CD4-positive, alpha-beta T cell (primary cell): ENCODE measurements at regions not wholly inside any gene's neighbourhood (a gene's known extent, or its start where the extent isn't known, plus 50 kb on each side); places are given as distances from the start of the nearest gene placed in this dataset.

Experiments
- ATAC-seq: fragments of 200-7000 bp; cut with Tn5 transposase; one replicate; pipeline ENCODE4 v1.10.0; 2022; ENCODE audit warnings: mild to moderate bottlenecking; ENCODE audit not compliant: poor library complexity
- CTCF ChIA-PET: fragments of 350-600 bp; sonication (Branson Sonifier 250); formaldehyde crosslinking; loops from one replicate; lab custom pipeline; 2021; ENCODE audit warnings: antibody characterized with exemption, inconsistent platforms; lab: Charles Lee
- POLR2A ChIA-PET: fragments of 350-600 bp; sonication (Branson Sonifier 250); formaldehyde crosslinking; loops from one replicate; lab custom pipeline; 2021; ENCODE audit warnings: antibody characterized with exemption, inconsistent platforms; lab: Charles Lee
- DNase-seq, 14 experiments: peaks; one replicate each; pipeline ENCODE4 v3.0.0-alpha.2; 2013 to 2020; ENCODE audit warnings: mixed read lengths in 2 of 14
- H3K27ac ChIP-seq, 2 donors: one replicate each; pipeline versions ENCODE4 v1.5.1 to v1.7.0; 2013; ENCODE audit warnings: low read length in 2 of 2, low read depth in 1 of 2, mild to moderate bottlenecking in 1 of 2
- H3K27me3 ChIP-seq, 2 experiments: 1 replicate in 1 of 2; 2 replicates in 1 of 2; pipeline versions ENCODE4 v1.6.1 to v1.7.0; 2013; ENCODE audit warnings: low read length in 2 of 2, control low read depth in 1 of 2, mild to moderate bottlenecking in 1 of 2, moderate library complexity in 1 of 2; ENCODE audit not compliant: insufficient read depth in 2 of 2, control insufficient read depth in 1 of 2
- H3K36me3 ChIP-seq: one replicate; pipeline ENCODE4 v1.6.1; 2013; ENCODE audit warnings: low read length, control low read depth; ENCODE audit not compliant: insufficient read depth
- H3K4me1 ChIP-seq: one replicate; pipeline ENCODE4 v1.6.1; 2013; ENCODE audit warnings: low read length, control low read depth; ENCODE audit not compliant: insufficient read depth
- H3K4me3 ChIP-seq: one replicate; pipeline ENCODE4 v1.5.1; 2013; ENCODE audit warnings: mild to moderate bottlenecking, low read length, moderate library complexity
- H3K9me3 ChIP-seq, 2 experiments: 1 replicate in 1 of 2; 2 replicates in 1 of 2; pipeline versions ENCODE4 v1.6.1 to v1.7.0; 2013; ENCODE audit warnings: low read length in 2 of 2, mild to moderate bottlenecking in 2 of 2, control low read depth in 1 of 2, moderate library complexity in 1 of 2; ENCODE audit not compliant: control insufficient read depth in 1 of 2, insufficient read depth in 1 of 2
- H3K27ac Mint-ChIP-seq: one replicate; pipeline ENCODE4 v1.8.0; 2020; ENCODE audit warnings: mixed read lengths
- H3K27me3 Mint-ChIP-seq: one replicate; pipeline ENCODE4 v1.8.0; 2021; ENCODE audit warnings: mixed read lengths
- H3K36me3 Mint-ChIP-seq: one replicate; pipeline ENCODE4 v1.8.0; 2021; ENCODE audit warnings: low read depth, mixed read lengths
- H3K4me1 Mint-ChIP-seq: one replicate; pipeline ENCODE4 v1.8.0; 2021; ENCODE audit warnings: low read depth, mixed read lengths
- H3K4me3 Mint-ChIP-seq: one replicate; pipeline ENCODE4 v1.8.0; 2020; ENCODE audit warnings: mild to moderate bottlenecking, mixed read lengths
- H3K9me3 Mint-ChIP-seq: one replicate; pipeline ENCODE4 v1.8.0; 2020; ENCODE audit warnings: mixed read lengths
- intact Hi-C, 2 experiments: fragments of 100-400 bp; cut with DNase I in 1 of 2; cut with micrococcal nuclease in 1 of 2; formaldehyde crosslinking; loops; one replicate each; pipeline versions ENCODE4 v1.15.1 to v1.9.0; 2023 to 2025; cut with DNase I, micrococcal nuclease
- TF ChIP-seq, protein P1 (sequence below): fragments of 200-600 bp; IDR thresholded peaks from one replicate; pipeline ENCODE4 v1.8.0; 2022; ENCODE audit warnings: antibody characterized with exemption, mild to moderate bottlenecking

DNA sequence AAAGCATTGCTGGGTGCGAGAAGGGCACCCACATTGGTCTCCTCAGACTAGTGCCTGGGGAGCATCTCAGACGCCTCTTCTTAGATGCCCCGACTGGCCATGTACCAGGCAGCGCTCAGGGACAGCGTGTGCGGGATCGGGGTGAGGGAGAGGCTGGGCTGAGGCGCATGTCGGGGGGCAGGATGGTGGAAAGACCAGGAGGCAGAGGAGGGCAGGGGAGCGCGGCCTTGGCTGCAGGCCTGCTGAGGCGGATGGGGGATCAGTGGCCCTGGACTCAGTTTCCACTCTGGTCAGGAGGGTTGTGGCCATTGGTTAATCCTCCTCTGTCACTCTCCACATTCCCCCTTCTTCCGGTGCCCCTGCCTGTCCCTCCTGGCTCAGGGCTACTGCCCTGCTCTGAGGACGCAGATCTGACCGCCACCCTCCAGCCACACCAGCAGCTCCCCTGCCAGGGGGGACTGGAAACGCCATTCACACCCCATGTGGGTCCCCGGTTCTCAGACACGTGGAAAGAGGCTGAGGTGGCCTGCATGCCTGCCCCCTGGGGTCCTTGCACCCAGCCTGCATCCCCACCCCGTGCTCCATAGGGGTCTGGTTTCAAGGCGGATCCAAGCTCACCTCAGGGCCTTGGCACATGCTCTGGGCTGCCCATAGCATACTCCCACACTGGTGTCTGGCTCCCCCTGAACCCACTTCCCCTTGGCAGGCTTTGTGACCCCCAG is 105.9 kb downstream of the CPZ start:
- no peak for DNase-seq
- H3K27ac Mint-ChIP-seq: no peak overlapping the region
- Histone ChIP-seq H3K36me3 (no peaks in the 10 kb centered on the region), H3K4me3 (no peak overlapping the region), H3K27ac (no peak overlapping the region), H3K9me3 (peaks cover 0 to 53% of the 10 kb centered on the region in 2 experiments), H3K27me3 (peaks cover 0 to 6% of the 10 kb centered on the region in 2 experiments), H3K4me1 (no peaks in the 10 kb centered on the region)
- ChIA-PET CTCF (no interaction called here), POLR2A (no interaction called here)
- intact Hi-C loops: no loop called here
- H3K4me3 Mint-ChIP-seq: no peak overlapping the region
- peaks cover 8% of the 10 kb centered on the region for H3K27me3 Mint-ChIP-seq
- no peak for ATAC-seq
- H3K36me3 Mint-ChIP-seq: no peaks in the 10 kb centered on the region
- H3K9me3 Mint-ChIP-seq: peaks cover 6% of the 10 kb centered on the region
- no peaks in the 10 kb centered on the region for H3K4me1 Mint-ChIP-seq
- TF ChIP-seq, protein P1, sequence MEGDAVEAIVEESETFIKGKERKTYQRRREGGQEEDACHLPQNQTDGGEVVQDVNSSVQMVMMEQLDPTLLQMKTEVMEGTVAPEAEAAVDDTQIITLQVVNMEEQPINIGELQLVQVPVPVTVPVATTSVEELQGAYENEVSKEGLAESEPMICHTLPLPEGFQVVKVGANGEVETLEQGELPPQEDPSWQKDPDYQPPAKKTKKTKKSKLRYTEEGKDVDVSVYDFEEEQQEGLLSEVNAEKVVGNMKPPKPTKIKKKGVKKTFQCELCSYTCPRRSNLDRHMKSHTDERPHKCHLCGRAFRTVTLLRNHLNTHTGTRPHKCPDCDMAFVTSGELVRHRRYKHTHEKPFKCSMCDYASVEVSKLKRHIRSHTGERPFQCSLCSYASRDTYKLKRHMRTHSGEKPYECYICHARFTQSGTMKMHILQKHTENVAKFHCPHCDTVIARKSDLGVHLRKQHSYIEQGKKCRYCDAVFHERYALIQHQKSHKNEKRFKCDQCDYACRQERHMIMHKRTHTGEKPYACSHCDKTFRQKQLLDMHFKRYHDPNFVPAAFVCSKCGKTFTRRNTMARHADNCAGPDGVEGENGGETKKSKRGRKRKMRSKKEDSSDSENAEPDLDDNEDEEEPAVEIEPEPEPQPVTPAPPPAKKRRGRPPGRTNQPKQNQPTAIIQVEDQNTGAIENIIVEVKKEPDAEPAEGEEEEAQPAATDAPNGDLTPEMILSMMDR: no peak

DNA sequence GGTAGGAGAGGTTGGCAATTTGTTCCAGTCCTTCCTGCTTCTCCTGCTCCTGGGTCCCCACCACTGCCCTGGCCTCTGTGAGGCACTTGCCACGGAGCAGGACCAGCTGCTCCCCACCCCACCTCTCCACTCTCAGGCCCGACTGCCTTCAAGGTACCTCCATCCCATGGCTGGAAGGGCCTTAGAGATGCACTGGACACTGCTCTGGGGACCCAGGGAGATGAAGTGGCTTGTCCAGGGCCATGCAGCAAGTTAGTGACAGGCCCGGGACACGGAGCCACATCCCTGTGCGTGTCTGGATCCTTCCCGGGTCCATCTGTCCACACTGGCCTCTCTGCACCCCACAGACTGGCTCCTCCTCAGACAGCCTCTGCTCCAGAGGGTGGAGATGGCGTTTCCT is 105.3 kb downstream of the CPZ start:
- peaks cover 6% of the 10 kb centered on the region for H3K9me3 Mint-ChIP-seq
- Histone ChIP-seq H3K4me1 (no peaks in the 10 kb centered on the region), H3K36me3 (no peaks in the 10 kb centered on the region), H3K9me3 (peaks cover 0 to 53% of the 10 kb centered on the region in 2 experiments), H3K4me3 (no peak overlapping the region), H3K27ac (no peak overlapping the region), H3K27me3 (peaks cover 0 to 6% of the 10 kb centered on the region in 2 experiments)
- ChIA-PET POLR2A (no interaction called here), CTCF (no interaction called here)
- intact Hi-C loops: no loop called here
- H3K4me1 Mint-ChIP-seq: no peaks in the 10 kb centered on the region
- TF ChIP-seq, protein P1: no peak
- H3K4me3 Mint-ChIP-seq: no peak overlapping the region
- H3K27ac Mint-ChIP-seq: no peak overlapping the region
- no peaks in the 10 kb centered on the region for H3K36me3 Mint-ChIP-seq
- ATAC-seq (no peak), DNase-seq (no peak)
- peaks cover 8% of the 10 kb centered on the region for H3K27me3 Mint-ChIP-seq

DNA sequence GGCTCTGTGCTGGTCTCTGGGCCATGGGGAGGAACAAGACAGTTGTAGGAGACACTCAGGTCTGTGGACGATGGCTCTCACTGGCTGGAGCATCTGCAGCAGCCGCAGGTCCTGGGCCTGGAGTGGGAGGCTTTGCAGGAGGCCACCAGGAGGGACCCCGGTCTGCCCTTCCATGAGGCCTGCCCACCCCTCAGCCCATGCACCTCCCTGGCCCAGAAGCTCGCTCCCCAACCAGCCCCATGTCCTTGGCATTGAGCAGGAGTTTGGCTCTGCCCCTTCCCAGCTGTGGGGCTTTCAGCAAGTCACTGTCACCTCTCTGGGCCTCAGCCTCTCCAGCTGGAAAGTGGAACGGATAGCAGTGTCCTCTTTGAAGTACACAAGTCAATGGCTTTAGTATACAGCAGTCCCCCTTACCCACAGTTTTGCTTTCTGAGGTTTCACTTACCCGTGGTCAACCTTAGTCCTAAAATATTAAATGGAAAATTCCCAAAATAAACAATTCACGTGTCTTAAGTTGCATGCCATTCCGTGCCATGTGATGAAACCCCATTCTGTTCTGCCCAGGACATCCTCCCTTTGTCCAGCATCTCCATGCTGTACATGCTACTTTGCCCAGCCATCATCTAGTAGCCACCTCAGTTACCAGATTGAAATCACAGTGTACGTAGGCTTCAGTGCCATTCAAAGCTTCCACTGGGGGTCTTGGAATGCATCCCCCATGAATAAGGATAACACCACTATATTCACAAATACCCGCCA is 104.0 kb downstream of the CPZ start:
- no peaks in the 10 kb centered on the region for H3K36me3 ChIP-seq
- no peaks in the 10 kb centered on the region for H3K4me1 Mint-ChIP-seq
- H3K27me3 ChIP-seq: peaks cover 0 to 6% of the 10 kb centered on the region in 2 experiments
- ATAC-seq: no peak
- no peak overlapping the region for H3K27ac Mint-ChIP-seq
- peaks cover 6% of the 10 kb centered on the region for H3K9me3 Mint-ChIP-seq
- H3K9me3 ChIP-seq: peaks cover 0 to 46% of the 10 kb centered on the region in 2 experiments
- H3K4me3 Mint-ChIP-seq: no peak overlapping the region
- intact Hi-C loops: no loop called here
- ChIA-PET POLR2A (no interaction called here), CTCF (no interaction called here)
- TF ChIP-seq, protein P1: no peak
- H3K4me3 ChIP-seq: no peak overlapping the region
- DNase-seq: no peak
- H3K27me3 Mint-ChIP-seq: peaks cover 8% of the 10 kb centered on the region
- no peak overlapping the region for H3K27ac ChIP-seq
- no peaks in the 10 kb centered on the region for H3K36me3 Mint-ChIP-seq
- no peaks in the 10 kb centered on the region for H3K4me1 ChIP-seq
